ENCODE measurements at regions not wholly inside any gene's neighbourhood (a gene's known extent, or its start where the extent isn't known, plus 50 kb on each side); places are given as distances from the start of the nearest gene placed in this dataset.

- TF ChIP-seq CTCF (IDR thresholded peaks at IDR 0.05) = no peak
- no peak for TF ChIP-seq POLR2A (IDR thresholded peaks at IDR 0.05)
These were observed 899.3 kb downstream of the STIM2 start for GRCh38 chr4:27759611-27760575.

All from body of pancreas (tissue), 4 donors.